Left lung (tissue), 4 donors: ENCODE measurements at regions not wholly inside any gene's neighbourhood (a gene's known extent, or its start where the extent isn't known, plus 50 kb on each side); places are given as distances from the start of the nearest gene placed in this dataset.
"Not testable (repeated sequence)": the region's sequence is repeated elsewhere in the genome, so short reads cannot be mapped to it uniquely, and the experiment has no call there.

ENCODE experiments used
- ATAC-seq: fragments of 200-7000 bp; cut with Tn5 transposase; one replicate; pipeline ENCODE4 v1.9.1; 2020; ENCODE audit warnings: moderate library complexity
- DNase-seq, 4 donors: peaks; one replicate each; pipeline ENCODE4 v3.0.0-alpha.2; 2013 to 2020
- H3K27ac ChIP-seq, 2 donors: fragments of 200-600 bp; sonication (generic) in 1 of 2; one replicate each; pipeline versions ENCODE4 v1.5.0 to v1.8.0; 2020 to 2021
- H3K27me3 ChIP-seq, 2 donors: fragments of 200-600 bp; sonication (generic) in 1 of 2; one replicate each; pipeline versions ENCODE4 v1.5.0 to v1.8.0; 2020 to 2021
- H3K36me3 ChIP-seq, 2 donors: fragments of 200-600 bp; sonication (generic) in 1 of 2; one replicate each; pipeline versions ENCODE4 v1.5.0 to v1.8.0; 2020 to 2021
- H3K4me1 ChIP-seq, 2 donors: fragments of 200-600 bp; one replicate each; pipeline ENCODE4 v1.8.0; 2021
- H3K4me3 ChIP-seq, 2 donors: fragments of 200-600 bp; sonication (generic) in 1 of 2; one replicate each; pipeline versions ENCODE4 v1.5.0 to v1.8.0; 2020 to 2021; ENCODE audit warnings: mild to moderate bottlenecking in 1 of 2
- H3K9me3 ChIP-seq, 2 donors: fragments of 200-600 bp; sonication (generic) in 1 of 2; one replicate each; pipeline versions ENCODE4 v1.5.0 to v1.8.0; 2020 to 2021
- CTCF ChIP-seq, 2 donors: fragments of 200-600 bp; sonication (generic) in 1 of 2; IDR thresholded peaks; one replicate each; pipeline versions ENCODE4 v1.5.0 to v1.8.0; 2021; ENCODE audit warnings: antibody characterized with exemption in 2 of 2
- intact Hi-C, 2 donors: fragments of 100-400 bp; cut with DNase I; formaldehyde crosslinking; loops; one replicate each; pipeline versions ENCODE4 v1.11.2 to v1.14.2; 2022
- donor health status: DM: no; HTN: yes; CAD: no.
- donor health status: DM: no; HTN: no; CAD: no.

GRCh38 chr6:57971956-57972355, 654.5 kb downstream of the PRIM2 start:
- ATAC-seq, H3K27ac ChIP-seq, H3K4me3 ChIP-seq, DNase-seq, intact Hi-C loops, H3K36me3 ChIP-seq, H3K4me1 ChIP-seq, H3K9me3 ChIP-seq, H3K27me3 ChIP-seq: not testable (repeated sequence)

GRCh38 chr6:57974653-57975052, 657.2 kb downstream of the PRIM2 start:
- no peaks in the 10 kb centered on the region for H3K27me3 ChIP-seq
- no peak for TF ChIP-seq CTCF (IDR thresholded peaks at IDR 0.05)

GRCh38 chr6:57975127-57975526, 657.7 kb downstream of the PRIM2 start:
- H3K4me3 ChIP-seq, intact Hi-C loops, H3K9me3 ChIP-seq, ATAC-seq, H3K36me3 ChIP-seq, DNase-seq, H3K4me1 ChIP-seq, H3K27ac ChIP-seq, H3K27me3 ChIP-seq: not testable (repeated sequence)

More at GRCh38 chr6:57974653-57975052, 657.2 kb downstream of the PRIM2 start:
- DNase-seq (no peak), ATAC-seq (no peak)
- no peaks in the 10 kb centered on the region for H3K4me1 ChIP-seq
- no peak overlapping the region for H3K27ac ChIP-seq
- no peaks in the 10 kb centered on the region for H3K9me3 ChIP-seq
- no peaks in the 10 kb centered on the region for H3K36me3 ChIP-seq
- H3K4me3 ChIP-seq = no peak overlapping the region
- intact Hi-C loops = no loop called here

- DNase-seq, H3K27me3 ChIP-seq, H3K36me3 ChIP-seq, H3K27ac ChIP-seq, H3K4me1 ChIP-seq, intact Hi-C loops, ATAC-seq, H3K9me3 ChIP-seq, H3K4me3 ChIP-seq: not testable (repeated sequence)
Measured at GRCh38 chr6:57976371-57976770, 658.9 kb downstream of the PRIM2 start.

GRCh38 chr6:57983603-57984002, 666.2 kb downstream of the PRIM2 start:
- H3K36me3 ChIP-seq, intact Hi-C loops, H3K4me1 ChIP-seq, H3K4me3 ChIP-seq, H3K27ac ChIP-seq, H3K27me3 ChIP-seq, DNase-seq, ATAC-seq, H3K9me3 ChIP-seq: not testable (repeated sequence)

GRCh38 chr6:57984575-57984974, 667.1 kb downstream of the PRIM2 start:
- H3K4me3 ChIP-seq, ATAC-seq, intact Hi-C loops, H3K27me3 ChIP-seq, H3K9me3 ChIP-seq, H3K27ac ChIP-seq, H3K4me1 ChIP-seq, DNase-seq, H3K36me3 ChIP-seq: not testable (repeated sequence)

- not testable (repeated sequence) for H3K27me3 ChIP-seq, DNase-seq
Measured at GRCh38 chr6:57985734-57986133, 668.3 kb downstream of the PRIM2 start.

GRCh38 chr6:57986584-57986983, 669.2 kb downstream of the PRIM2 start:
- ATAC-seq, DNase-seq, H3K27ac ChIP-seq, H3K4me1 ChIP-seq, H3K9me3 ChIP-seq, intact Hi-C loops, H3K27me3 ChIP-seq, H3K4me3 ChIP-seq, H3K36me3 ChIP-seq: not testable (repeated sequence)

More at GRCh38 chr6:57985734-57986133, 668.3 kb downstream of the PRIM2 start:
- H3K4me1 ChIP-seq, ATAC-seq, H3K9me3 ChIP-seq, H3K36me3 ChIP-seq, intact Hi-C loops, H3K4me3 ChIP-seq, H3K27ac ChIP-seq: not testable (repeated sequence)

GRCh38 chr6:57989520-57990080, 672.2 kb downstream of the PRIM2 start:
- DNase-seq, intact Hi-C loops, H3K4me1 ChIP-seq, H3K4me3 ChIP-seq, H3K27ac ChIP-seq, H3K27me3 ChIP-seq, H3K36me3 ChIP-seq, H3K9me3 ChIP-seq, ATAC-seq: not testable (repeated sequence)

- H3K27me3 ChIP-seq, DNase-seq, H3K4me1 ChIP-seq, H3K36me3 ChIP-seq, intact Hi-C loops, H3K4me3 ChIP-seq, ATAC-seq, H3K9me3 ChIP-seq, H3K27ac ChIP-seq: not testable (repeated sequence)
Measured at GRCh38 chr6:57998858-57999619, 681.6 kb downstream of the PRIM2 start.

- not testable (repeated sequence) for ATAC-seq, H3K4me3 ChIP-seq, H3K36me3 ChIP-seq
Measured at GRCh38 chr6:58000233-58000632, 682.8 kb downstream of the PRIM2 start.

More at GRCh38 chr6:58000233-58000632, 682.8 kb downstream of the PRIM2 start:
- H3K27me3 ChIP-seq, H3K9me3 ChIP-seq, intact Hi-C loops, H3K4me1 ChIP-seq, DNase-seq, H3K27ac ChIP-seq: not testable (repeated sequence)
